Glomerular visceral epithelial cell (primary cell): ENCODE measurements at regions not wholly inside any gene's neighbourhood (a gene's known extent, or its start where the extent isn't known, plus 50 kb on each side); places are given as distances from the start of the nearest gene placed in this dataset.
"Not testable (repeated sequence)": the region's sequence is repeated elsewhere in the genome, so short reads cannot be mapped to it uniquely, and the experiment has no call there.

Source experiments
- DNase-seq: peaks from one replicate; pipeline ENCODE4 v3.0.0-alpha.2; 2016; ENCODE audit errors: extremely low spot score

DNA sequence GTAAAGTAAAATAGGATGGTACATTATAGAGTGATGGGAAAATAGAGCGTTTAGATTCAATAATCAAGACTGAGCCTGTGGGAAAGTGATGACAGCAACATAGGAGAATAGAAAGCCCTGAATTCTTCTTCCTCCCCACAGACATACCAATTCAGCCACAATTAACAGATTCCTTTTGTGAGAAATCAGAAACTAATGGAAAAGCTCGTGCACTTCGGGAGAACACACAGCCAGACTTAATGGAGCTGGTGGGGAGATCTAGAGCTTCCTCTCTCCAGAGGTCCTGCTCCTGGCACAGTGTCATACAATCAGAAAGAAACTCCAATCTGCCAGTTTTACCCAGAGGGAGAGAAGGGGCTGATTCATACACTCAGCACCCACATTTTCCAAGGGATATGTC is 676.3 kb upstream of the BOD1L1 start:
- no peak for DNase-seq

DNA sequence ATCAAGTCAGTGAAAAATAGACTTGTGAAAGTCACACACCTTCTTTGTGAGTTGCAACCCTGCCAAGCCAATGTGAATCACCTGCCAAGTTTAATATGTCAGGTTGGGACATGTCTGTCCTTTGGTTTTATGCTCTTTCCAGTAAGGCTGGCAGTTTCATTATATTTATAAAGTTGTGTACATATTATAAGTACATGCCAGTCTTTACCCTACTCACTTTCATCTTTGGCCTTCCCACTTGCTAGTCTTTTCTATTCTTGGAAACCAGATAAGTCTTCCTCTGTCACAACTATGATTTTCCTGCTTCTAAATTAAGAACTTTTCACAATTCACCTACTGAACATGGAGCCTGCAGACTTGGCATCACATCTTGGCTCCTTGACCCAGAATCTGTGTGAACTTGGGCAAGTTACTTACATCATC is 680.7 kb upstream of the BOD1L1 start:
- no peak for DNase-seq

DNA sequence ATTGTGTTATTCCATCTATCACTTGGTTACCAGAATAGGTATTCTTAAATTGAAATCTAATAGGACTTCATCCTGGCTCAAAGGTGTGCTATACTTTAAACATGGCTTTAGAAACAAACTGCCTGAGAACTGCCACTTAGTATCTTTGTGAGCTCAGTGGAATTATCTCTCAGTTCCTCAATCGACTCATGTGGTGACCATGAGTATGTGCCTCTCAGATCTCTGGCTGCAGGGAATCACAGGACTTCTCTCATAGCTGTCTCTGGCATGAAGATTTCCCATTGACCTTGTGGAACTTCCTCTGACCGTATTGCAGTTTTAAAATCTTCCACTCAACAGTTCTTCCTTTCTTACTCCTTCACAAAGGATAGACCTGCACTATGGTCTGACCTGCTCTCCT is 681.9 kb upstream of the BOD1L1 start:
- DNase-seq = no peak

DNA sequence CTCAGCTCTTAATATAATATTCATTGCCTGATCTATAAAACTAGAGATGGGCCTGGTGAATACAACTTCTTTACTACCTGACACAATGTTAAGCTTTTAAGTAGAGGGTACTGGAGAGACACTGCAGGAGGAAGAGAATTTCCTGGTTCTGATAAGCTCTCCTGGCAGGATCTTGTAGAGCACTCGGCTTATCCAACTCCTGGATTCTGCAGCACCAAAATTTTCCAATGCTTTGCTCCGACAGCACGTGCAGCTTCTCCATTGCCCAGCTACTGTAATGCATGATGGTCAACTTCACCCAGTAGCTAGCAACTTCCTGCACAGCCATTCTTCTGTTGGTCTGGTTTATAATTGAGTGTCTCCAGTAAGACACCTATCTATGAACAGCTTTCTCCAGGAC is 686.2 kb upstream of the BOD1L1 start:
- no peak for DNase-seq

DNA sequence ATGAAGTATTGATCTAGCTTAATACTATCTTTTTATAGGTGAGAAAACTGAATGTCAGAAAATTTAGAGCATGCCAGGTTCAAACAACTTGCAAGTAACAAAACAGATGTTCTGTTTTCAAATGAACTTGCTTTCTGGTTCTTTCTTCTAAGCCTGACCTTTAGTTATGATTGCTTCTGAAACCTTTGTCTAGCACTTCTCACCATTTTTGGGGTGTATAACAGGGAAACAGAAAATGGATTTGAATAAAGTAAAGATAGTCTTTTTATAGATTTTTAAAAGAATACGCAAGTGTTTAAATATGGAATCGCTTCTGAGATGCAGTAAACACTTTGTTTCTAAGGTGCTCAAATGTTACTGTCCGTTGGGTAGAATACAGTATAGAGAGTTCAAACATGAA is 687.2 kb upstream of the CPEB2 start:
- DNase-seq = no peak

DNA sequence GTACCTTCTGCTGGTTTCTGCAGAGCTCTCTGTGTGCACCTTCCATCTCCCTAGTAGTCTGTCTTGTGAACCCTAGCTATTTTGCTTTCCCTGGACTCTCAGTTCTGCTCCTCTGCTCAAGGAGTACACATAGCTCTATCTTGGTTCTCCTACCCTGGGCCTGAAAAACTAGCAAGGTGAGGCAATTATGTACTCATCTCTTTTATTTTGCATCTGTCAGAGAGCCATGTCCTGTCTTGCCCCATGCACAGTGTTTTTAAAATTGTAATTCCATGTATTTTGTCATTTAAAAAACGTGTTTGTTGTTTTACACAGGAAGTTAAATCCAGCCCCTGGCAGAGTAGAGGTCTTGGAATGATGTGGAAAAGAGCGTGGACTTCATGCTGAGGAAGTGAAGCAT is 684.9 kb upstream of the CPEB2 start:
- DNase-seq = no peak

DNA sequence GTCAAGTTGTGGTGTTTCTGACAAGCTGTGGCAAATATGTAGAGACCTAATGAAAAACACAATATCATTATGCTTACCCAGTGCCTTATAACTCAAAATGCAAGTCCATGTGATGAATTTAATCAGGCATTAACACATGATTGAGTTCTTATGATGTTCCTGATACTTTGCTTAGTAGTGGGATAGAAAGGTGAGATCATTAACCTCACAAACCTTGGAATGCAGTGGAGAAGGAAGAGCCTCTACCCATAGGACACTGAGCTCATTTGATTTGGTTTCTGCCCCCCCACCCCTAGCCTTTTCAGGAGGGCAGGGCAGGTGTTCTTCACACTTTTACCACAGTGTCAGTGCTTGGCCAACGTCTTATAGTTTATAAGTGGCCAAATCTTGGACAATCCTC is 683.6 kb upstream of the CPEB2 start:
- DNase-seq = no peak

DNA sequence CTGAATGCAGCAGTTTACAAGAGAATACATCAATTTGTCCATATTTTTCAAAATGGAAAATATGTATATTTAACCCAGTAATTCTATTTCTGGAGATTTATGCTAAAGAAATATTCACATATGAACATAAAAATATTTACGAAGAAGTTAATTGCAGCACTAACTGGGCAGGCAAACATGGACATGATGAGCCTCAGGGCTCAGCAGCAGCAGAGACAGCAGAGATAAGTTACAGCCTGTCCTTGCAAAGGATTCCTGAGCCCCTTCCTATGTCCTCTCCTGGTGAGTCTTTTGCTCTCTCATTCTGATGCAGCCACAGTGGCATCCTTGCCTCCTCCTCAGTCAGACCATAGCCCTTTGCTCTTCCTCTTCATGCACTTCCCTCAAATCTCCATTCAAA is 680.6 kb upstream of the CPEB2 start:
- no peak for DNase-seq

DNA sequence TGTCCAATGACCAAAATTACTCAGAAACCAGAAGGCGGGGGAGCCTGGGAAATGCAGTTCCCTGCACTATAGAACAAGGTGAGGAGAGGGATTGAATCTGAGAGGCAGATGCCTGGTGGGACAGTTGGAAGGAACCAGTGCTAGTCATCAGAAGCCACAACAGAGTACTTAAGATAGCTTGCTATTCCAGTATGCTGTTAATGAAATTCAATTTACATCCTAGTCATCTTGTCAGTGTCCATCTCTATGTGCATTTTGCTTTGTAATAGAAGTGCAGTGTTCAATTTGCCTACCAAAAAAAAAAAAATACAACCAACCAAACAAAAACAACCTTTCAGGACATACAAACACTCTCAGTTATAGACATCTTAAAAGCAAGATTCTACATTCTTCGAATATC is 679.1 kb upstream of the CPEB2 start:
- no peak for DNase-seq

DNA sequence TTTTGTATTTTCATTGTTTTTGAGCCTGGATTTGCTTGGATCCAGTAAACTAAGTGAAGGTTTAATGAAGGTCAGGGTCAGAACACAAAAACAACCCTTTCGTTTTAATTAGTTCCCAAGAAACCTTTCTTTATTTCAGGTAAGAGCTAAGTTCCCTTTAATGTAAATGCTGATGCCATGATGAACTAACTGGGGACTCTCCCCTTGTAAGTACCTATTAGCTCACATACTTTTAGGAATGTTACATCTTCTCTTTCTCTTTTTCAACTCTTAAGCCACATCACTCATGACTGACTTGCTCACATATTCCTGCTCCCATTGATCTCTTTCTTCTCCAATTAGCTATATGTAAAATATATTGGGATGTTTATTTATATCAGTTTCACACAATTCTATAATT is 673.1 kb upstream of the CPEB2 start:
- no peak for DNase-seq

DNA sequence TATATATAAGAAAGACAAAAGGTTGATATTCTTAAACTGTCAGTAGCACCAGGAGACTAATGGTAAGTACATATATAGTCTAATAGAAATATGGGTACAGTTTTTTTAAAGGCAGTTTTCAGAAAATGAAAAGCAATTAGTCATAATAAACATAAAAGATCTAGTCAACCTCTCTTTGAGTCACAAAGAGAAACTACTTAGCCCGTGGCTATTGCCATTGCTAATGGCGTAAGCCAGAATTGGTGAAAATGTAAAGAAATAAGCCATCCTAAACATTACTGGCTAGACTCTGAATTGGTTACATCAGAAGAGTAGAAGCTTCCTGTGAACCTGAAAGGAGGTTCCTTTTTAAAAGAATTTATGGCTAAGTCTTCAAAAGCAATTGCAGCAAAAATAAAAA is 668.7 kb upstream of the CPEB2 start:
- no peak for DNase-seq

DNA sequence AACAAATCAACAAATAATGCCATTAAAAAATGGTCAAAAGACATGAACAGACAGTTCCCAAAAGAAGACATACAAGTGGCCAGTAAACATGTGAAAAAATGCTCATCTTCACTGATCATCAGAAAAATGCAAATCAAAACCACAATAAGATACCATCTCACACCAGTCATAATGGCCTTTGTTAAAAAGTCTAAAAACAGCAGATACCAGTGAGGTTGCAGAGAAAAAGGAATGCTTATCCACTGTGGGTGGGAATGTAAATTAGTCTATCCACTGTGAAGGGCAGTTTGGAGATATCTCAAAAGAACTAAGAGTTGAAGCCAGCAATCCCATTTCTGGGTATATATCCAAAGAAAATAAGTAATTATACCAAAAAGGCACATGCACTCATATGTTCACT is 668.1 kb upstream of the CPEB2 start:
- no peak for DNase-seq

DNA sequence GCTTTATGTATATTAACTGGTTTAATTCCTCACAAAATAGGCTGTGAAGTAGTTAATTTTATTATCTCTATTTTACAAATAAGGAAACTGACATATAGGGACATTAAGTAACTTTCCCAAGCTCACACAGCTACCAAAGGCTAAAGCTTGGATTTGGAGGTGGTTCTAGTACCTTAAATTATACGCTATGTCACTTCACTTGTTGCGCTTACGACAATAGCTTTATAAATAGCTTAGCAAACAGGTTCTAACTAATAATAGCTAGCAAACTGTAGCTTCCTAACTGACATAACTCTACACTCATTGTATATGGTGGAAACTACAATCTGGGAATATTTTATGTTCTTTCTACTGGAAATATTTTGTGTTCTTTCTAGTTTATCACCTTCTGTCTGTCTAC is 666.4 kb upstream of the CPEB2 start:
- DNase-seq = no peak

DNA sequence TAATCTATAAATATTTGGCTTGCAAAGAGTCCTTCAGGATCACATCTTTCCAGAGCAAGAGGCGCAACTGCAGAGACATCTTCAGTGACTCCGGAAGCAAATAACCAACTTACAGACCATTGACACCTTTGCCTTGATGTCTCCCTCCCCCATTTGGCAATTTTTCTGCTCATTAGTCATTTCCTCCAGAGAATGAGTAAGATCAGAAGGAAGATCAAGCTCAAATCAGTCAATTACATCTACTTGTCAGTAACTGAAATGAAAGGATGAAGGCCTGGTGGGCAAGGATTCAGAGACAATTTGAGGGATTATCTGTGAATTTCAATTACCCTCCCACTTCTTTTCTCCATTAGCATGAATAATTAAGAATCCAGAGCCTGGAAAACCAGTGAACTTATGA is 665.6 kb upstream of the CPEB2 start:
- DNase-seq = no peak

DNA sequence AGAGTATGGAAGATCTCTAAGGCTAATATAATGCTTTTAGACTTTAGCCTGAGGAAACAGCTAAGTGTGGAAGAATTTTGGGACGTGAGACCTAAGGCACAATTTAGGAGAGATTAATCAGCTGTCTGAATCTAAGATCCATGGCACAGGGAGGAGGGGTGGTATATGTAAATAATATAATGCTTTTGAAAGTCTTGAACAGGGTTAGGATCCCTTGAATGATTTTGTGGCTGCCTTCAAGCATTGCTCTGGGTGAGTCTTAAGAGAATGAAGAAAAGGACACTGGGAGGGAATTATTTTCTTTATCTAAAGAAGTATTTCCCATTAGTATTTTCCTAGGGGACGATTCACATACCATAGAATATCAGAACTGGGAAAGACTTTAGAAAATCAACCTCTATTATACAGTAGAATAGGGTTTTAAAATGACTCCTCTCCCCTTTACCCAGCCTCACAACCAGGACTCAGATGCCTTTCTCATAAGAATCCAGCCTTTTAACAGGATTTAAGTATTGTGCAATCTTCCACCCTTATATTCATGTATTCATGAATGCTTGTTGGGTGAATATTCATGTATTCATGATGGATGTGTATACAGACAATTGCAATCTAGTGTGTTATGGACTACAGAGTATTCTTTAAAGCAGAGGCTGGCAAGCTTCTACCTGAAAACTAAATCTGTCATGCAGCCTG is 664.2 kb upstream of the CPEB2 start:
- DNase-seq = no peak

DNA sequence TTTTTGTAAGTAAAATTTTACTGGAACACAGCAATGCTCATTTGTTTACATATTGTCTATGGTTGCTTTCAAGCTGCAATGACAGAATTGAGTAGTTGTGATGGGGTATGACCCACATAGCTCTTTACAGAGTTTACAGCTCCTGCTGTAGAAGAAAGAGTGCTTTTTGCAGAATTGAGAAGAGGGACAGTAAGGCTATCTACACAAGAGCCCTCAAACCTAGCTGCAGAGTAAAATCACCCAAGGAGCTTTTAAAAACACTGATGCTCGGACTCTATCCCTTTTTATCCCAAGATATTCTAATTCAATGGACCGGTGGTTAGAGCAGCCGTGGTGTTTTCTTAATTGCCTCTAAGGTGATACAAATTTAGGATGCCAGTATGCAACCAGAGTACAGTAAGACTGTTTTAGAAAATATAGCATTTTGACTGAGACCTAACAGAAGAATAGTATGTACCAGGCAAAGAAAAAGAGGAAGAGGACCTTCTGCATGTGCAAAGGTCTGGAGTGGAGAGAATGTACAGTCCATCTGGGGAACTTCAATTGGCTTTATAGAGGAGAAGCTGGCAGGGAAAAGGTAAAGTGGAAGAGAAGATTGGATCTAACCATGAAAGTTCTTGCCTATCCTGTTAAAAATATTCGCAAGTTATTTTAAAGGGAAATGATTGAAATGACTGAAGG is 663.6 kb upstream of the CPEB2 start:
- DNase-seq = no peak

DNA sequence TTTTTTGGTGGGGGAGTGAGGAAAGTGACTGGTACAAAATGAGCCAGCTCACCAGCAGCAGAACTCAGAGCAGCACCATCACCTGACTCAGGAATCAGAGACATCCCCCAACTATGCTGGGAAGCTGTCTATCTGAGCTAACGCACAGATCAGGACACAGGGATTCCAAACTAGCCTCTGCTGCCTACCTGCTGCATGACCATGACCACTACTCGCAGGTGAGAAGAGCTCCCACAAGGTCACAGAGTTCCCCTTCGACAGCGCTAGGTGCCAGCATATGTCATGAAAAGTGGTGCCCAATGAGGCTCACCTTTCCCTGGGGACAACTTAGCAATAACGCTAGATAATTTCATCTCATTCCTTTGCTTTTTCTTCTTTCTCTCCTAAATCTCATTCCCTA is 662.6 kb upstream of the CPEB2 start:
- DNase-seq = no peak

DNA sequence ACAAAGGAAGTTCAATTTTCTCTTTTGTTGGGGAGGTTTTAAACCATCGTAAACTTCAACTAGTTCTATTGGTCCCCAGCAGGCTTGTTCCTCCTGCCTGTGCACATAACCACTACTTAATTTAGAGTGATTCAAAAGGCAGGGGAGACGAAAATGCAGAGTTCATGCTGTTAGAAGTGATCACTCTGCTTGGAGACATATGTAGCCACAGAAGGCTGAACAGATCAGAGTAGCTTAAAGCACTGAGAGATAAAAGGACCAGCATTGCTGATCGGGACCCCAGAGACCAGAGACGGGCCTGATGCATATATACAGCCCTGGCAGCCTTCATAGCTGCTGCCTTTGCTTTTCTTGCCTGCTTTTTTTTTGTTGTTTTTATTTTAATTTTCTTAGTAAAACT is 662.0 kb upstream of the CPEB2 start:
- DNase-seq = no peak

DNA sequence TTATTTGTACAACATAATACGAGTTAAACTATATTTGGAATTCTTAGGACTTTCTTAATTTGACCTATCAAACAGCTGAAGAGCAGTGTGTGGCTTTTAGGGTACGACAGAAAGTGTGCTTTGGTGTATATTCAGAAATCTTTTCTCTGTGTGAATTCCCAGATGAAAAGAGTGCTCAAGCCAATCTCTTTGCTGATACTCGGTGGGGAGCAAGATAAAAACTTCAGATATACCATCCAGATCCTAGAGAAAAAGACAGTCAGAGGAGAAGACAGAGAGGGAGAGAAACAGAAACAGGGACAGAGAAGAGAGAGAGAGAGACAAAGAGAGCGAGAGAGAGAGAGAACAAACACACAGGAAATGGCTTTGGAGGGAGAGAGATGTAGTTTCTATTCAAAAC is 658.3 kb upstream of the CPEB2 start:
- no peak for DNase-seq

DNA sequence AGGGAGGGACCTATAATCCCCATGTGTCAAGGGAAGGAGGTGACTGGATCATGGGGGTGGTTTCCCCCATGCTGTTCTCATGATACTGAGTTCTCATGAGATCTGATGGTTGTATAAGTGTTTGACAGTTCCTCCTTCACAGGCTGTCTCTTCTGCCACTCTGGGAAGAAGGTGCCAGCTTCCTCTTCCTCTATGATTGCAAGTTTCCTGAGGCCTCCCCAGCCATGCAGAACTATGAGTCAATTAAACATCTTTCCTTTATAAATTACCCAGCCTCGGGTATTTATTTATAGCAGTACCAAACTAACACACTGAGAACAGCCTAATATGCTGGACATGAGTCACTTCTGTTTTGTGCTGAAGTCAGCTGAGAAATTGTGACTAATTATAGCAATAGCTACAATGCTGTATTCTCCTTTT is 656.9 kb upstream of the CPEB2 start:
- no peak for DNase-seq

DNA sequence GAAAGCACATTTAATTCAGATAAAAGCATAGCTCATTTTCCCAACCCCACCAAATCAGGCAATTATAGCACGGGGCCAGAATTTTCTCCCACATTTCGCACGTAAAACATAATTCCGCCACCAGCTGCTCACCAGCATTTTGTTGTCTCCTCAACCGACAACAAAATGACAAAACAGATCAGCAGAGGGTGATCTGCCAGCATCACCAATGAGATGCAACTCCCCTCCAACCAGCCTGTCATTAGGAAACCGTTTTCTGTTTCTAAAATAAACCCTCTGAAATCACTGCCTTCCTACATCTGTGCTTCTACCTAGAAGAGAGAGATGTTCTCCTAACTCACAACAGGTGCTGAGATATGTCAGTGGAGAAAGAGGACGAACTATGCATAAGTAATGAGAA is 654.8 kb upstream of the CPEB2 start:
- DNase-seq = no peak

DNA sequence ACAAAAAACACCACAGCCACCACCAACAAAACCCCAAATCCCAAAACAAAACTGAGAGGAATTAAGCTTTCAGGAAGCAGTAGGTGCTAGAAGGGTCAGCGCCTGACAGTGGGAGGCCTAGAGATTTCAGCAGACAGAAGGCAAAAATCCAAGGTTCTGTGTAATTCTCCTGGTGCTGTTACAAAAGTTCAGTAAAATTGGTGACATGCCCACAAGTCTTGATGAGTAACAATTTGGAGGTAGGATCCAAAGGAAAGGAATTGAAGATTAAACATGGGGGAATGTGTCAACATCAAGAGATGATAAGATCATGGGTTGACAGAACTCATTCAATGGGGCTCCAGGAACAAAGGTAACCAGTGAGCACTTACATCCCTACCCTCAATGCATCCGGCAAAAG is 653.8 kb upstream of the CPEB2 start:
- DNase-seq = no peak

DNA sequence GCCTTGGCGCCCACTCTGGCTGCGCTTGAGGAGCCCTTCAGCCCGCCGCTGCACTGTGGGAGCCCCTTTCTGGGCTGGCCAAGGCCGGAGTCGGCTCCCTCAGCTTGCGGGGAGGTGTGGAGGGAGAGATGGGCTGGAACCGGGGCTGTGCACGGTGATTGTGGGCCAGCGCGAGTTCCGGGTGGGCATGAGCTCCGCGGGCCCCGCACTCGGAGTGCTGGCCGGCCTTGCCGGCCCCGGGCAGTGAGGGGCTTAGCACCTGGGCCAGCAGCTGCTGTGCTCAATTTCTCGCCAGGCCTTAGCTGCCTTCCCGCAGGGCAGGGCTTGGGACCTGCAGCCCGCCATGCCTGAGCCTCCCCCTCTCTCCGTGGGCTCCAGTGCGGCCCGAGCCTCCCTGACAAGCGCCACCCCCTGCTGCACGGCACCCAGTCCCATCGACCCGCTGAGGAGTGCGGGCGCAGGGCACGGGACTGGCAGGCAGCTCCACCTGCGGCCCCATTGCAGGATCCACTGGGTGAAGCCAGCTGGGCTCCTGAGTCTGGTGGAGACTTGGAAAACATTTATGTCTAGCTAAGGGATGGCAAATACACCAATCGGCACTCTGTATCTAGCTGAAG is 643.6 kb upstream of the CPEB2 start:
- not testable (repeated sequence) for DNase-seq

DNA sequence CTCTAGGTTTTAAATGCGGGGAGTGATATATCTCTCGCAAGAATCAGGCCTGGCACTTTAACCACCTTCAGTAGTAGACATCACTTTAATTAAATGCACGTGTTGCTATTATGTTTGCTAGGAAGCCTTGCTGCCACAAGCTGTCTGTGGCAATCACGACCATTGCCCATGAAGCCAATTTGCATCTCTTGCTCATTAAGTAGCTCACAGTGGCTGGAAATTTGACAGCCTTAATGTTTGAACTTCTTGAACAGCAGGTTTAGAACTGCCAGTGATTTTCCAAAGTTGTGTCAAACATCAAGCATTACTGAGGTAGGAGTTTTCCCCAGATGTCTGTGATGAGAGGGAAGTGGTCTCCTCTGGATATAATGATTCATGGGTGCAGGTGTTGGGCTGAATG is 642.3 kb upstream of the CPEB2 start:
- DNase-seq = no peak
